B cell (primary cell): ENCODE measurements at regions not wholly inside any gene's neighbourhood (a gene's known extent, or its start where the extent isn't known, plus 50 kb on each side); places are given as distances from the start of the nearest gene placed in this dataset.

Experiments used
- ATAC-seq: fragments of 200-7000 bp; cut with Tn5 transposase; one replicate; pipeline ENCODE4 v1.10.0; 2021; ENCODE audit warnings: low read depth, mild to moderate bottlenecking, moderate number of reproducible peaks, moderate library complexity
- CTCF ChIA-PET: fragments of 350-600 bp; sonication (Branson Sonifier 250); formaldehyde crosslinking; loops from one replicate; lab custom pipeline; 2021; ENCODE audit warnings: antibody characterized with exemption, inconsistent platforms; lab: Charles Lee
- POLR2A ChIA-PET: fragments of 350-600 bp; sonication (Branson Sonifier 250); formaldehyde crosslinking; loops from one replicate; lab custom pipeline; 2021; ENCODE audit warnings: antibody characterized with exemption; lab: Charles Lee
- DNase-seq: peaks from one replicate; pipeline ENCODE4 v3.0.0; 2013
- H2AFZ ChIP-seq: 2 replicates; pipeline ENCODE4 v1.6.1; 2012; ENCODE audit warnings: mild to moderate bottlenecking, low read depth, low read length; ENCODE audit not compliant: insufficient read depth, poor library complexity, severe bottlenecking
- H3K27ac ChIP-seq, 2 donors: 1 replicate in 1 of 2; 2 replicates in 1 of 2; pipeline ENCODE4 v1.5.1; 2012 to 2013; ENCODE audit warnings: low read length in 2 of 2, mild to moderate bottlenecking in 2 of 2, moderate library complexity in 1 of 2
- H3K27me3 ChIP-seq, 4 experiments: fragments of 200-600 bp in 1 of 4; sonication (generic) in 1 of 4; replicated peaks in 1 of 4; 1 replicate in 2 of 4; 2 replicates in 2 of 4; pipeline versions ENCODE4 v1.6.1 to v1.7.0; 2013 to 2016; ENCODE audit warnings: low read length in 3 of 4, mild to moderate bottlenecking in 2 of 4, mixed read lengths in 1 of 4, moderate library complexity in 1 of 4; ENCODE audit not compliant: insufficient read depth in 4 of 4, control insufficient read depth in 3 of 4; ENCODE audit errors: control extremely low read depth in 1 of 4
- H3K36me3 ChIP-seq, 2 experiments: replicated peaks in 1 of 2; 1 replicate in 1 of 2; 2 replicates in 1 of 2; pipeline versions ENCODE4 v1.6.1 to v1.7.1; 2013; ENCODE audit warnings: low read length in 1 of 2; ENCODE audit not compliant: insufficient read depth in 2 of 2, control insufficient read depth in 1 of 2; ENCODE audit errors: control extremely low read depth in 1 of 2, extremely low read depth in 1 of 2
- H3K4me1 ChIP-seq, 2 donors: fragments of 200-600 bp in 1 of 2; sonication (generic) in 1 of 2; 1 replicate in 1 of 2; 2 replicates in 1 of 2; pipeline versions ENCODE4 v1.5.1 to v1.6.1; 2013 to 2017; ENCODE audit warnings: low read length in 2 of 2; ENCODE audit not compliant: control insufficient read depth in 2 of 2, insufficient read depth in 2 of 2
- H3K4me2 ChIP-seq: replicated peaks from 2 replicates; pipeline ENCODE3; 2012; ENCODE audit warnings: mild to moderate bottlenecking, low read depth, low read length; ENCODE audit not compliant: poor library complexity, severe bottlenecking
- H3K4me3 ChIP-seq, 5 experiments: fragments of 200-600 bp in 1 of 5; sonication (generic) in 1 of 5; 1 replicate in 3 of 5; 2 replicates in 2 of 5; pipeline versions ENCODE4 v1.5.1 to v1.7.0; 2011 to 2016; ENCODE audit warnings: low read length in 4 of 5, mild to moderate bottlenecking in 4 of 5, low read depth in 2 of 5, control low read depth in 1 of 5, moderate library complexity in 1 of 5; ENCODE audit not compliant: insufficient read depth in 1 of 5; ENCODE audit errors: control extremely low read depth in 1 of 5, extremely low read depth in 1 of 5
- H3K79me2 ChIP-seq: fragments of 200-600 bp; sonication (generic); one replicate; pipeline ENCODE4 v1.6.0; 2016; ENCODE audit warnings: low read length; ENCODE audit not compliant: control insufficient read depth, insufficient read depth
- H3K9ac ChIP-seq: fragments of 200-600 bp; sonication (generic); 2 replicates; pipeline ENCODE4 v1.6.1; 2017; ENCODE audit warnings: mild to moderate bottlenecking, low read length, moderate library complexity
- H3K9me3 ChIP-seq, 3 donors: one replicate each; pipeline versions ENCODE4 v1.6.1 to v1.7.1; 2013; ENCODE audit warnings: low read length in 2 of 3; ENCODE audit not compliant: control insufficient read depth in 2 of 3, insufficient read depth in 1 of 3; ENCODE audit errors: control extremely low read depth in 1 of 3
- H4K20me1 ChIP-seq: 2 replicates; pipeline ENCODE4 v1.6.0; 2012; ENCODE audit warnings: mild to moderate bottlenecking, low read length; ENCODE audit not compliant: insufficient read depth, control insufficient read depth, poor library complexity, severe bottlenecking
- H3K27ac Mint-ChIP-seq: one replicate; pipeline ENCODE4 v1.8.0; 2021; ENCODE audit warnings: mixed read lengths
- H3K27me3 Mint-ChIP-seq: one replicate; pipeline ENCODE4 v1.8.0; 2021; ENCODE audit warnings: mixed read lengths
- H3K4me1 Mint-ChIP-seq: one replicate; pipeline ENCODE4 v1.8.0; 2021; ENCODE audit warnings: mixed read lengths
- H3K4me3 Mint-ChIP-seq: one replicate; pipeline ENCODE4 v1.8.0; 2021; ENCODE audit warnings: mixed read lengths
- H3K9me3 Mint-ChIP-seq: one replicate; pipeline ENCODE4 v1.8.0; 2022; ENCODE audit warnings: mixed read lengths; ENCODE audit not compliant: insufficient read depth
- CTCF ChIP-seq: fragments of 200-600 bp; IDR thresholded peaks from one replicate; pipeline ENCODE4 v1.8.0; 2022; ENCODE audit warnings: antibody characterized with exemption, mild to moderate bottlenecking
- EZH2 ChIP-seq: IDR thresholded peaks from 2 replicates; pipeline ENCODE4 v1.6.1; 2012; ENCODE audit warnings: borderline replicate concordance, low read depth, mild to moderate bottlenecking, moderate library complexity, low read length; ENCODE audit not compliant: insufficient read depth, poor library complexity, severe bottlenecking
- WGBS: methylation state at CpG from one replicate; pipeline ENCODE4 v1.1.5; 2013; ENCODE audit warnings: missing lambda C conversion rate; ENCODE audit not compliant: insufficient coverage; 5-methylcytosine and 5-hydroxymethylcytosine counted together
- intact Hi-C: fragments of 100-400 bp; cut with micrococcal nuclease; formaldehyde crosslinking; loops from one replicate; pipeline ENCODE4 v1.10.0; 2022

GRCh38 chr12:33678221-33678964 is 238.8 kb upstream of the SYT10 start:
- TF ChIP-seq EZH2 (no peak), CTCF (no peak)
- no peaks in the 10 kb centered on the region for H3K79me2 ChIP-seq
- Mint-ChIP-seq H3K4me1 (no peaks in the 10 kb centered on the region), H3K4me3 (no peak overlapping the region), H3K27ac (no peak overlapping the region), H3K9me3 (no peaks in the 10 kb centered on the region), H3K27me3 (no peaks in the 10 kb centered on the region)
- no peaks in the 10 kb centered on the region for H3K9me3 ChIP-seq
- H3K4me3 ChIP-seq: no peak overlapping the region
- H4K20me1 ChIP-seq: no peaks in the 10 kb centered on the region
- ATAC-seq: no peak
- H3K27me3 ChIP-seq: no peaks in the 10 kb centered on the region
- H3K36me3 ChIP-seq: no peaks in the 10 kb centered on the region
- no peaks in the 10 kb centered on the region for H3K4me1 ChIP-seq
- DNase-seq: no peak
- intact Hi-C loops: no loop called here
- H3K27ac ChIP-seq: no peak overlapping the region
- no peak overlapping the region for H3K4me2 ChIP-seq
- H3K9ac ChIP-seq: no peak overlapping the region
- 86% methylated on average over 3 of the region's 8 CpGs for WGBS
- CTCF ChIA-PET: no interaction called here
- POLR2A ChIA-PET: no interaction called here
- H2AFZ ChIP-seq: no peak overlapping the region

DNA sequence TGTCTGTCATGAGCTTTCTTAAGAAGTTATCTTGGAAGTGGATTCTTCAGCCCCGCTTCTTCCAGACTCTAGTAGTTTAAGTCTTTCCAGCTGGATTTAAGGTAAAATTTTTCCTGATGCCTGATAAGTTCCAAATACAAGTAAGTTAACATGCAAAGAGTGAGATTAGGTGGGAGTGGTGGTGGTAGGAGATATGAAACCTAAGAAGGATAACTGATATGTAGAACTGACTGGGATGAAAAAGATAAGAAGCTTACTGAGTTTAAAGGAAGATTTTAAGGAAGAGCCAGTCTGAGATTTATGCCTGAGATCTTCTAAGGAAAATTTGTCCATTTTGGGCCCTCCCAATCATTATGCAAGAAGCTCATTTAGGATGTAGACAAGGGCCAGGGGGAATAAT is 250.9 kb upstream of the SYT10 start:
- H3K4me3 Mint-ChIP-seq: no peak overlapping the region
- DNase-seq: no peak
- no peak overlapping the region for H3K27ac Mint-ChIP-seq
- no peak overlapping the region for H3K4me2 ChIP-seq
- peaks cover 2% of the 10 kb centered on the region for H3K9me3 Mint-ChIP-seq
- POLR2A ChIA-PET: no interaction called here
- H3K9ac ChIP-seq: no peak overlapping the region
- ATAC-seq: no peak
- no peaks in the 10 kb centered on the region for H3K27me3 Mint-ChIP-seq
- no peaks in the 10 kb centered on the region for H4K20me1 ChIP-seq
- no peak overlapping the region for H2AFZ ChIP-seq
- H3K36me3 ChIP-seq: no peaks in the 10 kb centered on the region
- H3K27ac ChIP-seq: no peak overlapping the region
- H3K4me1 Mint-ChIP-seq: no peaks in the 10 kb centered on the region
- H3K9me3 ChIP-seq: no peaks in the 10 kb centered on the region
- TF ChIP-seq CTCF (no peak), EZH2 (no peak)
- H3K27me3 ChIP-seq: no peaks in the 10 kb centered on the region
- intact Hi-C loops: no loop called here
- no CpG with 5 or more reads among the region's 1 CpG for WGBS
- no peaks in the 10 kb centered on the region for H3K79me2 ChIP-seq
- CTCF ChIA-PET: no interaction called here
- H3K4me1 ChIP-seq: no peaks in the 10 kb centered on the region
- no peak overlapping the region for H3K4me3 ChIP-seq
